Fibroblast of villous mesenchyme (primary cell): ENCODE measurements at regions not wholly inside any gene's neighbourhood (a gene's known extent, or its start where the extent isn't known, plus 50 kb on each side); places are given as distances from the start of the nearest gene placed in this dataset.

Experiments used
- DNase-seq: peaks from one replicate; pipeline ENCODE4 v3.0.0-alpha.2; 2010; ENCODE audit warnings: low read depth
- H3K4me3 ChIP-seq: 2 replicates; pipeline ENCODE4 v1.5.1; 2011; ENCODE audit warnings: low read depth, mild to moderate bottlenecking, low read length
- CTCF ChIP-seq: IDR thresholded peaks from 2 replicates; pipeline ENCODE4 v1.5.1; 2012; ENCODE audit warnings: low read depth, mild to moderate bottlenecking, low read length; ENCODE audit not compliant: insufficient read depth

DNA sequence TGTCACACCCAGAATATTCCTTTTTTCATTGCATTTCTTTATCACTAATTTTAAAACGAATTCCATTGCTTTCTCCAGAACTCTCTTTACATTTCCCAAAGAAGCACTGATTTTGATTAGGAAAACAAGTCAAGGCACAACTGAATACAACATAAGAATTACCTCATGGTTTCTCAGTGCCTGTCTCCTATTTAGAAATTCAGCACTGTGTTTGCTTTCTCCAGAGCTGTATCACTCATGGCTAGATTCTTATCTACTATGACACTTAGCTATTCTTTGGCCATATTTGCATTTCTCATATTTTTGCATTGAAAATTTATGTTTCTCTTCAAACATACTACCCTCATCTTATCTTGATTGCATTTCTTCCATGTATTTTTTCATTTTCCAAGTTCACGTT, 1402.0 kb downstream of the MRPL39 start:
- no peak overlapping the region for H3K4me3 ChIP-seq
- no peak for DNase-seq
- TF ChIP-seq CTCF: no peak

- no peak for DNase-seq
- H3K4me3 ChIP-seq: no peak overlapping the region
- no peak for TF ChIP-seq CTCF
Measured at GRCh38 chr21:24204641-24205040, 1402.6 kb downstream of the MRPL39 start.

- TF ChIP-seq CTCF: no peak
- no peak for DNase-seq
- no peak overlapping the region for H3K4me3 ChIP-seq
Measured at GRCh38 chr21:24200052-24200451, 1407.2 kb downstream of the MRPL39 start.

DNA sequence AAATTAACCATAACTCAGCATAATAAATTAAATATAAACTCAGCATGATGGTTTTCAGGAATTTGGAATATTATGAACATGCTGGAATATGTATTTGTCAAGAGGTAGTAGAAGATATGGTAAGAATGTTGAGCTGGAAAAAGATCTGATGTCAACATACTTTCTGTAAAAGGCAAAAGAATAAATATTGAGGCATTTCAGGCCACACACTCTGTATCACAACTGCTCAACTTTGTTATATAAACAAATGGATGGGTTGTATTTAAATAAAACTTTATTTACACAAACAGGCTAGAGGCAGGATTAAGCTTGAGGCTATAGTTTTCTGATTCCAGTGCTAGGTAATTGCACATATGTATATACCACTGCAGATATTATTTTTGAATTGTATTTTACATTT, 1409.4 kb downstream of the MRPL39 start:
- DNase-seq: no peak
- H3K4me3 ChIP-seq: no peak overlapping the region
- no peak for TF ChIP-seq CTCF

DNA sequence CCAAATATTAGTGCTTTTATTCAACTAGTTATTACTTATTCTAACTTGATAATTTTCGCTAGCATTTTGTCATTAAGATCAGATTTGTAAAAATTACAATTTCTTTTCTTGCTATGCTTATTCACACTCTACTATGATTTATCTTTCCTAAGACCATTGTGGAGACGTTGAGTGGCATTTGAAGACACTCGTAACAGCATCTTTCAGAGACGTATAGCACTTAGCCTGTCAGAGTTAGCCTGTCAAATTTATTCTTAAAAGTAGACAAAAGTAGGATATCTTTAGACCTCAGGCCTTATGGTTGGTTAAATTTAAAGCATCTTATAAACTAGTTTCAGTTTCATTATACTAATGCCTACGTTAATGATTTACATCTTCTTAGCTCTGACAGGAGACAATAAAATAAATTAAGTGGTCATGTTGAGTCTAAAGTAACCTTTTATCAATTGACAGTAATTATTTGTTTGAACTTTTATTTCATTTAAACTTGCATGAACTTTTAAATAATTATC, 1410.1 kb downstream of the MRPL39 start:
- DNase-seq: no peak
- TF ChIP-seq CTCF: no peak
- H3K4me3 ChIP-seq: no peak overlapping the region

- no peak for DNase-seq
- TF ChIP-seq CTCF: no peak
- no peak overlapping the region for H3K4me3 ChIP-seq
Measured at GRCh38 chr21:24188506-24188905, 1418.8 kb downstream of the MRPL39 start.

DNA sequence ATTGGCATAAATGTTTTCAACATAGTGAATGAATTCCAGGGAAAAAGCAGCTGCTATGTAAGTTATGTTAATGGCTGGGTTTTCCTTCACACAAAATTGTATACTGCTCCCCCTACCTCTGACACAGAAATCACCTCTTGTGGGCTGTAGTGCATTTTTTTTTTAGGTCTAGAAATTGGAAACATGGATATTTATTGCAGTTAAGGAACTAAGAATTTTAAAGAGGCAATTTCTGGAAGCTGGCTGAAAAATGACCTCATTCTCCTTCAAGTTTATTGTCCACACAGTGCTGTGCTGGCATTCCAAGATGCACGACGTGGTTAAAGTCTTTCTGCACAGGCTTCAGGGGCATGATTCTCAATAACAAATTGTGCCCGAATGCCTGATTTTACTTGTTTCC, 1424.2 kb downstream of the MRPL39 start:
- DNase-seq: no peak
- no peak overlapping the region for H3K4me3 ChIP-seq
- no peak for TF ChIP-seq CTCF
